H9 (cell line): ENCODE measurements at regions not wholly inside any gene's neighbourhood (a gene's known extent, or its start where the extent isn't known, plus 50 kb on each side); places are given as distances from the start of the nearest gene placed in this dataset.

Experiments used
- DNase-seq: peaks from one replicate; pipeline ENCODE4 v3.0.0-alpha.2; 2017
- H2AFZ ChIP-seq: one replicate; pipeline ENCODE4 v1.6.1; 2013; ENCODE audit warnings: mild to moderate bottlenecking, low read length, control low read depth, moderate library complexity
- H2AK5ac ChIP-seq: 2 replicates; pipeline ENCODE4 v1.6.1; 2013; ENCODE audit warnings: low read length, control low read depth, mixed read lengths; ENCODE audit not compliant: insufficient read length
- H2BK120ac ChIP-seq: one replicate; pipeline ENCODE4 v1.6.1; 2013; ENCODE audit warnings: low read depth, mild to moderate bottlenecking, low read length, control low read depth, inconsistent platforms; ENCODE audit not compliant: poor library complexity, severe bottlenecking
- H2BK12ac ChIP-seq: 2 replicates; pipeline ENCODE4 v1.6.1; 2013; ENCODE audit warnings: low read length, control low read depth, mixed read lengths, low read depth; ENCODE audit not compliant: insufficient read length
- H2BK15ac ChIP-seq: 2 replicates; pipeline ENCODE4 v1.6.1; 2013; ENCODE audit warnings: low read depth, low read length, control low read depth
- H2BK20ac ChIP-seq: one replicate; pipeline ENCODE4 v1.6.1; 2013; ENCODE audit warnings: low read depth, mild to moderate bottlenecking, low read length, control low read depth, inconsistent platforms; ENCODE audit not compliant: poor library complexity, severe bottlenecking
- H2BK5ac ChIP-seq: 2 replicates; pipeline ENCODE4 v1.6.1; 2013; ENCODE audit warnings: low read length, control low read depth, mixed read lengths; ENCODE audit not compliant: insufficient read length
- H3K14ac ChIP-seq: 2 replicates; pipeline ENCODE4 v1.6.1; 2013; ENCODE audit warnings: low read length, control low read depth; ENCODE audit not compliant: insufficient read depth
- H3K18ac ChIP-seq: 2 replicates; pipeline ENCODE4 v1.6.1; 2013; ENCODE audit warnings: low read depth, mild to moderate bottlenecking, mixed read lengths, low read length, control low read depth; ENCODE audit not compliant: insufficient read length
- H3K23ac ChIP-seq: 2 replicates; pipeline ENCODE4 v1.6.1; 2013; ENCODE audit warnings: low read length, control low read depth, mixed read lengths, low read depth; ENCODE audit not compliant: insufficient read length
- H3K23me2 ChIP-seq: 2 replicates; pipeline ENCODE4 v1.6.1; 2013; ENCODE audit warnings: low read depth, mild to moderate bottlenecking, mixed read lengths, low read length, control low read depth; ENCODE audit not compliant: insufficient read length, poor library complexity, severe bottlenecking
- H3K27ac ChIP-seq: 2 replicates; pipeline ENCODE4 v1.5.1; 2013; ENCODE audit warnings: low read length, control low read depth, mixed read lengths, low read depth; ENCODE audit not compliant: insufficient read length
- H3K27me3 ChIP-seq: 2 replicates; pipeline ENCODE4 v1.6.1; 2013; ENCODE audit warnings: low read length, control low read depth, inconsistent platforms; ENCODE audit not compliant: insufficient read depth
- H3K4ac ChIP-seq: 2 replicates; pipeline ENCODE4 v1.6.1; 2013; ENCODE audit warnings: low read depth, mild to moderate bottlenecking, control low read depth, inconsistent platforms, low read length, moderate library complexity
- H3K4me1 ChIP-seq: 2 replicates; pipeline ENCODE4 v1.6.1; 2013; ENCODE audit warnings: low read length, control low read depth, inconsistent platforms; ENCODE audit not compliant: insufficient read depth
- H3K4me2 ChIP-seq: 2 replicates; pipeline ENCODE4 v1.6.1; 2013; ENCODE audit warnings: low read length, control low read depth, mixed read lengths; ENCODE audit not compliant: insufficient read length, insufficient read depth
- H3K56ac ChIP-seq: 2 replicates; pipeline ENCODE4 v1.6.1; 2013; ENCODE audit warnings: low read depth, mild to moderate bottlenecking, mixed read lengths, low read length, control low read depth; ENCODE audit not compliant: insufficient read length
- H3K79me1 ChIP-seq: 2 replicates; pipeline ENCODE4 v1.6.1; 2013; ENCODE audit warnings: low read depth, mild to moderate bottlenecking, moderate library complexity, low read length, control low read depth, inconsistent platforms; ENCODE audit not compliant: insufficient read depth, poor library complexity, severe bottlenecking
- H3K79me2 ChIP-seq: 2 replicates; pipeline ENCODE4 v1.6.1; 2013; ENCODE audit warnings: low read length, control low read depth, inconsistent platforms; ENCODE audit not compliant: insufficient read depth
- H3K9ac ChIP-seq: 2 replicates; pipeline ENCODE4 v1.6.1; 2013; ENCODE audit warnings: low read length, control low read depth, mixed read lengths; ENCODE audit not compliant: insufficient read length; ENCODE audit errors: extremely low read depth
- H3K9me3 ChIP-seq: one replicate; pipeline ENCODE4 v1.6.1; 2013; ENCODE audit warnings: low read depth, low read length, inconsistent platforms; ENCODE audit not compliant: control insufficient read depth
- H3T11ph ChIP-seq: one replicate; pipeline ENCODE4 v1.6.1; 2013; ENCODE audit warnings: mild to moderate bottlenecking, low read length, control low read depth, inconsistent platforms
- H4K20me1 ChIP-seq: one replicate; pipeline ENCODE4 v1.6.1; 2013; ENCODE audit not compliant: control insufficient read depth, insufficient read length, insufficient read depth
- H4K5ac ChIP-seq: 2 replicates; pipeline ENCODE4 v1.6.1; 2013; ENCODE audit warnings: low read depth, mild to moderate bottlenecking, mixed read lengths, low read length, control low read depth; ENCODE audit not compliant: insufficient read length
- H4K8ac ChIP-seq: replicated peaks from 2 replicates; pipeline ENCODE4 v1.6.1; 2013; ENCODE audit warnings: low read length, control low read depth, mixed read lengths, low read depth; ENCODE audit not compliant: insufficient read length
- H4K91ac ChIP-seq: 2 replicates; pipeline ENCODE4 v1.6.1; 2013; ENCODE audit warnings: low read depth, mild to moderate bottlenecking, moderate library complexity, mixed read lengths, low read length, control low read depth; ENCODE audit not compliant: insufficient read length
- H3K27ac Mint-ChIP-seq, 3 experiments: 2 replicates in 2 of 3; 3 replicates in 1 of 3; pipeline ENCODE4 v1.8.0; 2020 to 2021; ENCODE audit warnings: mixed read lengths in 3 of 3, mild to moderate bottlenecking in 1 of 3, moderate library complexity in 1 of 3
- H3K27me3 Mint-ChIP-seq: 2 replicates; pipeline ENCODE4 v1.8.0; 2021; ENCODE audit warnings: low read depth, mild to moderate bottlenecking, moderate library complexity, mixed read lengths
- H3K36me3 Mint-ChIP-seq, 3 experiments: 2 replicates in 2 of 3; 3 replicates in 1 of 3; pipeline ENCODE4 v1.8.0; 2020 to 2021; ENCODE audit warnings: low read depth in 3 of 3, mixed read lengths in 3 of 3; ENCODE audit not compliant: insufficient read depth in 1 of 3
- H3K4me1 Mint-ChIP-seq, 2 experiments: 2 replicates each; pipeline ENCODE4 v1.8.0; 2020; ENCODE audit warnings: mixed read lengths in 2 of 2
- H3K4me3 Mint-ChIP-seq, 2 experiments: 2 replicates in 1 of 2; 3 replicates in 1 of 2; pipeline ENCODE4 v1.8.0; 2020 to 2021; ENCODE audit warnings: mild to moderate bottlenecking in 2 of 2, mixed read lengths in 2 of 2, moderate library complexity in 1 of 2
- H3K9me3 Mint-ChIP-seq, 2 experiments: 2 replicates in 1 of 2; 3 replicates in 1 of 2; pipeline ENCODE4 v1.8.0; 2020; ENCODE audit warnings: mild to moderate bottlenecking in 2 of 2, mixed read lengths in 2 of 2, moderate library complexity in 1 of 2
- CTCF ChIP-seq: fragments of 200-600 bp; sonication (generic); conservative IDR thresholded peaks from 3 replicates; pipeline ENCODE4 v1.8.0; 2021; ENCODE audit warnings: antibody characterized with exemption, mild to moderate bottlenecking
- WGBS: extraction: QIAGEN DNeasy Blood & Tissue Kit; methylation state at CpG from one replicate; pipeline ENCODE4 v1.1.7; 2013; ENCODE audit warnings: missing lambda C conversion rate, low lambda C conversion rate, mixed read lengths; ENCODE audit not compliant: insufficient read length; ENCODE audit errors: extremely low coverage; 5-methylcytosine and 5-hydroxymethylcytosine counted together

GRCh38 chr3:33994568-33994967 lies 196.1 kb downstream of the PDCD6IP start:
- H3K9ac ChIP-seq = no peak overlapping the region
- H4K8ac ChIP-seq = no peak overlapping the region
- Mint-ChIP-seq H3K27ac (no peak overlapping the region), H3K4me3 (no peak overlapping the region), H3K9me3 (peaks cover 14 to 31% of the 10 kb centered on the region in 2 experiments), H3K36me3 (peaks cover 9 to 13% (median 11%) of the 10 kb centered on the region in 3 experiments), H3K27me3 (no peaks in the 10 kb centered on the region; the same call in 1 of the 2 replicates), H3K4me1 (peaks cover 3 to 4% of the 10 kb centered on the region in 2 experiments)
- no peak overlapping the region for H2BK15ac ChIP-seq
- no CpG with 5 or more reads among the region's 1 CpG for WGBS
- no peak overlapping the region for H2AK5ac ChIP-seq
- no peaks in the 10 kb centered on the region for H3K27me3 ChIP-seq
- no peaks in the 10 kb centered on the region for H3K79me2 ChIP-seq
- H3K79me1 ChIP-seq = no peaks in the 10 kb centered on the region
- no peak overlapping the region for H2AFZ ChIP-seq
- TF ChIP-seq CTCF = no peak
- H3K18ac ChIP-seq = no peak overlapping the region
- H3K14ac ChIP-seq = no peak overlapping the region
- no peak overlapping the region for H3K23ac ChIP-seq
- peaks cover 8% of the 10 kb centered on the region for H3K9me3 ChIP-seq
- no peak overlapping the region for H3K27ac ChIP-seq
- H3K56ac ChIP-seq = no peak overlapping the region
- H3K4me2 ChIP-seq = no peak overlapping the region
- H2BK20ac ChIP-seq = no peak overlapping the region
- no peaks in the 10 kb centered on the region; the same call in 1 of the 2 replicates for H3K4me1 ChIP-seq
- no peak overlapping the region for H2BK120ac ChIP-seq
- no peak overlapping the region for H2BK12ac ChIP-seq
- H4K20me1 ChIP-seq = no peaks in the 10 kb centered on the region
- no peak overlapping the region for H4K91ac ChIP-seq
- H3T11ph ChIP-seq = no peak overlapping the region
- no peak for DNase-seq
- no peaks in the 10 kb centered on the region for H3K23me2 ChIP-seq
- no peak overlapping the region for H2BK5ac ChIP-seq
- no peak overlapping the region for H3K4ac ChIP-seq
- H4K5ac ChIP-seq = no peak overlapping the region
